Astrocyte of the spinal cord (primary cell): ENCODE measurements at regions not wholly inside any gene's neighbourhood (a gene's known extent, or its start where the extent isn't known, plus 50 kb on each side); places are given as distances from the start of the nearest gene placed in this dataset.

ENCODE experiments used
- DNase-seq: peaks from one replicate; pipeline ENCODE4 v3.0.0; 2011; ENCODE audit warnings: low read depth, low spot score
- H3K4me3 ChIP-seq: 2 replicates; pipeline ENCODE4 v1.5.1; 2011; ENCODE audit warnings: low read depth, mild to moderate bottlenecking, low read length, moderate library complexity
- CTCF ChIP-seq: IDR thresholded peaks from 2 replicates; pipeline ENCODE4 v1.5.1; 2012; ENCODE audit warnings: low read depth, mild to moderate bottlenecking, low read length, inconsistent platforms
- in situ Hi-C: cut with HindIII; loops from 2 replicates; pipeline ENCODE4 v1.10.0; 2017; ENCODE audit warnings: low sequenced_read_pairs

- in situ Hi-C loops, result no loop called here
- H3K4me3 ChIP-seq, result no peak overlapping the region
- no peak for DNase-seq
- TF ChIP-seq CTCF, result no peak
Observed at GRCh38 chr2:167501618-167502017, 613.3 kb downstream of the XIRP2 start.

- DNase-seq, result no peak
- TF ChIP-seq CTCF, result no peak
- in situ Hi-C loops, result no loop called here
- H3K4me3 ChIP-seq, result no peak overlapping the region
Observed at GRCh38 chr2:167493862-167494261, 605.6 kb downstream of the XIRP2 start.

- peak; percentile 51 for DNase-seq
- no peak for TF ChIP-seq CTCF
- in situ Hi-C loops, result no loop called here
- no peak overlapping the region for H3K4me3 ChIP-seq
Observed at GRCh38 chr2:167492486-167492885, 604.2 kb downstream of the XIRP2 start.

- no peak for TF ChIP-seq CTCF
- DNase-seq, result no peak
- in situ Hi-C loops, result no loop called here
- no peak overlapping the region for H3K4me3 ChIP-seq
Observed at GRCh38 chr2:167491788-167492187, 603.5 kb downstream of the XIRP2 start.

- DNase-seq, result no peak
- in situ Hi-C loops, result no loop called here
- no peak for TF ChIP-seq CTCF
- H3K4me3 ChIP-seq, result no peak overlapping the region
Observed at GRCh38 chr2:167490455-167490854, 602.2 kb downstream of the XIRP2 start.

- no peak for TF ChIP-seq CTCF
- H3K4me3 ChIP-seq, result no peak overlapping the region
- in situ Hi-C loops, result no loop called here
- peak; percentile 39 for DNase-seq
Observed at GRCh38 chr2:167489325-167489724, 601.0 kb downstream of the XIRP2 start.

GRCh38 chr2:167487728-167488127 is 599.4 kb downstream of the XIRP2 start:
- in situ Hi-C loops, result no loop called here
- TF ChIP-seq CTCF, result no peak
- DNase-seq, result no peak
- H3K4me3 ChIP-seq, result no peak overlapping the region
